ENCODE measurements at regions not wholly inside any gene's neighbourhood (a gene's known extent, or its start where the extent isn't known, plus 50 kb on each side); places are given as distances from the start of the nearest gene placed in this dataset.
"Not testable (repeated sequence)": the region's sequence is repeated elsewhere in the genome, so short reads cannot be mapped to it uniquely, and the experiment has no call there.

DNA sequence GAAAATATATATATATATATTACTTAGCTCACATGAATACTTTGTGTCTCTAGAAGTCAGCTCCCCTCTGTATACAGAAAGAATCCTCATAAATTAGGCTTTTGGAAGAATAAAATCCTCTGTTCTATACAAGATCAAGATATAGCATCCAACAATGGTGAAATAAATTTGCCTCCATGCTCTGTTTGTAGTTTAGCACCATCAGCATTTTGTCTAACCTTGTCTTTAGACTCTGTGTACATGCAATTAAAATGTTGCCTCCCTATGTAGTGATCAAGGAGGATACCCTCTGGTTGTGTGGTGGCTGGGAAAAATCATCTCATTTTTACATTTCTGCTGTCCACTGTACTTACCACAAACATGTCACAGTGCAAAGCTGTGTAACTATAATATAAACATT lies 189.7 kb downstream of the C7orf25 start:
- no peak for DNase-seq (ENCODE audit: low spot score)

DNA sequence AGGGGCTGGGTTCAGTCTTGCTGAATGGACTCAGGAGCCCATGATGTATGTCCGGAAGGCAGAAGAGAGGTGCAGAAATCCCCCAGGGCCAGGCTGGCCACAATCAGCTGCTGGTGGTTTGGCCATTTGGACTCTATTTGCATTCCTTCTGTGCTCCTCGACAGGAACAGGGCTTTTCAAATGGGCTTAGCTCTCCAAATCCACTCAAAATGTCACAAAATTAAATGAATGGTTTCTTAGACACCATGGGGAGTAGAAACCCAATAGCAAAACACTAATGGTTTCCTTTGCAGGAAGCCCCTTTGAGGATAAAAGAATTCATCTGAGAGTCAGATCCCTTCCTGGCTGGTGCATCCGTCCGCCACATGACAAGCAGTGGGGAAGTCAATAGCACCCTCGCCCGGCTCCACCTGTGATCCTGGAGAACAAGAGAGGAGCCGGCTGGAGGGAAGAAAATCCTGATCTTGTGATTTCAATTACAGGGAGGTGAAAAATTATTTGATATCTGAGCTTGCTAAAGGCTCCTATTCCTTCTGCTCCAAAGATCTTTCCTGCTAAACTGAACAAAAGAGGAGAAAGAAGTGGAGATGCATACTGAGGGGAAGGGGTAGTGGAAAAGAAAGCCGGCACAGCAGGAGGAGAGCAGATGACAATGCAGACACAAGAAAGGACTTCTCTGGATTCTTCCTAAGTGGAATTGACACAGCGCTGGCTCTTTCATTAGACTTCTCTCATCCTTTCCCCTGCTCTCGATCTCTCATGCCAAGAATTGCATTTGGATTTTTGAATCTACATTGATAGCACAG lies 190.7 kb downstream of the C7orf25 start:
- DNase-seq (ENCODE audit: low spot score), result no peak

DNA sequence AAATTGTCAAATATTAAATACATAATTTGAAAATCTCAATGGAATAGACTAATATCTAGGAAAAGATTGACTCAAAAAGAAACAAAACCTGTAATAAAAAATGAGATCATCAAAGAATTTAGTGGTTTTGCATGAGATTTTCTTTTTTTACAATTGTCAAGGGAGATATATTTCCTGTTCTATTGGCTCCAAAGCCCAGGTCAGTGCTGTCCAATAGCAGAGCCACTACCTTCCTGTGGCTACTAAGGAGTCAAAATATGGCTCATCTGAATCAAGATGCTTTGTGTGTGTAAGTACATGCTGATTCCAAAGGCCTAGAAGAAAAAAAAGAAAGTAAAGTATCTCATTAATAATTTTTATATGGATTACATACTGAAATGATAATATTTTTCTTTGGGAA lies 191.9 kb downstream of the C7orf25 start:
- no peak for DNase-seq (ENCODE audit: low spot score)

DNA sequence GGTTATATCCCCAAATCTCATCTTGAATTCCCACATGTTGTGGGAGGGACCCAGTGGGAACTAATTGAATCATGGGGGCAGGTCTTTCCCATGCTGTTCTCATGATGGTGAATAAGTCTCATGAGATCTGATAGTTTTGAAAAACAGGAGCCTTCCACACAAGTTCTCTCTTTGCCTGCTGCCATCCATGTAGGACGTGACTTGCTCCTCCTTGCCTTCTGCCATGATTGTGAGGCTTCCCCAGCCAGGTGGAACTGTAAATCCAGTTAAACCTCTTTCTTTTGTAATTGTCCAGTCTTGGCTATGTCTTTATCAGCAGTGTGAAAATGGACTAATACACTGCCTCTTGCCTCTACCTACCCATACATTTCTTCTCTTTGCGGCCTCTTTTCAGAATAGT lies 193.4 kb downstream of the C7orf25 start:
- not testable (repeated sequence) for DNase-seq (ENCODE audit: low spot score)

DNA sequence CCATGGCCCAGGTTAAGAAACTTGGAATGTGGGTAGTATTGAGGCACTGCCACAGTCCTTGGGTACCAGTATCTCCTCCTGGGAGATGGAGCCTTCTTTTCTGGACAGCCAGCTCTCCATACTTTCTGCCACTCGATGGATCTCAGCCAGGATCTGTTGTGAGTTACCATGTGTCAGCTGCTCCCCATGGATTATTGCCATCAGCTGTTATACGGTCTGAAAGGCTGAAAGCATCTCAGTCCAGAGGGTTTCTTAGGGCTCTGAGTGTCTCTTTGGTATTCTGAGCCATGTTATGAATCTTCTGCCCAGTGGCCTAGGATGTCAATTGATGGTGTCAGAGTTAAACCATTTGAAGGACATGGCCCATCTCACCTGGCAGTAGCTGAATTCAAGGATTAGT lies 197.5 kb downstream of the C7orf25 start:
- no peak for DNase-seq (ENCODE audit: low spot score)

DNA sequence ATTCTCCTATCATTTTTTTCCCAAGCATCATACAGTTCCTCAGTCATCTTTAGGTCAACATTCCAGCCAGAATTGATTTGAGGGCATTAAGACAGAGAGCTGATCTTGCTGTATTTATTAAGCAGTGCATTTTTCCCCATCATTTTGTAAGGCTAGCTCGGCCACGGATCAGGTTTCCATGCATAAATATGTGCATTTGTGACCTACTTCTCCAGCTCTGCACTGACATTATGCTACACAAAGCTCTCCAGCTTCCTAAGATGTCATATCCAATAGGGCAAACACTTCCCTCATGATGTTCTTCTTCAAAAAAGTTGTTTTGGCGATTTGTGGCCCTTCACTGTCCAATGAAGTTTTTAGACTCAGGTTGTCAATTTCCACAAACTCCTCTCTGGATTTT lies 202.6 kb downstream of the C7orf25 start:
- DNase-seq (ENCODE audit: low spot score), result no peak

DNA sequence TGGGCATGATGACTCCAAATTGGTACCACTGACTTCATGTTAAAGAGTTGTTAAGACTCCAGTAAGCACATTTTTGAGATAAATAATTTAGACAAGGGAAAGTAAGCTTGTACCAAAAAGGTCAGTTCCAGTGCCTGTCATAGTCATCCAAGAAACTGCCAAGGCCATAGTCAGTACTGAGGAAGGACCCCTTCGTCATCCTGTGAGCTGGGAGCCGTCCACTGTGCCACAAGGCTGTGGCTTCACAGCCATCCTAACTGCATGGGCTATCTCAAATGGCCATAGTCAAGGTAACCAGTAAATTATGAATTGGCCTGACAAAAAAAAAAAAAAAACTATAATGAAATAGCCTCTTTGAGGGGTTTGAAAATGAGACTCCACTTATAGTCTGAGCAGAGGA lies 207.2 kb downstream of the C7orf25 start:
- DNase-seq (ENCODE audit: low spot score), result no peak

DNA sequence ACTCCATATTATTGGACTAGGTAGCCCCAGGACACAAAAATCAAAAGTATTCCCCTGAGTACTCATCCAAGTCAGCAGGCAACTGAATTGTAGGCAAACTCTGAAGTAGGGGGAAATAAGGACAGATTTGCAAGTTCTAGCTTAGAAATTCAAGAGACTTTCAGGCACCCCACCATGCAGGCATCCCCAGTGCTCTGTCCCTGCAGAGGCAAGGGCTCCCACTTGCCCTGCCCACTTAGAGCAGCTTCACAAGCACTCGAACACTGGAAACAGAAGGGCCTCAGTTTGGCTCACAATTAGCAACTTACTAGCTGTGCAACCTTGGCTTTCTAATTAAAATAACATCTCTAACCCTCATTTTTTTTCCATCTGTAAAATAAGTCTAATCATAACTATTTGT lies 209.2 kb downstream of the C7orf25 start:
- no peak for DNase-seq (ENCODE audit: low spot score)

DNA sequence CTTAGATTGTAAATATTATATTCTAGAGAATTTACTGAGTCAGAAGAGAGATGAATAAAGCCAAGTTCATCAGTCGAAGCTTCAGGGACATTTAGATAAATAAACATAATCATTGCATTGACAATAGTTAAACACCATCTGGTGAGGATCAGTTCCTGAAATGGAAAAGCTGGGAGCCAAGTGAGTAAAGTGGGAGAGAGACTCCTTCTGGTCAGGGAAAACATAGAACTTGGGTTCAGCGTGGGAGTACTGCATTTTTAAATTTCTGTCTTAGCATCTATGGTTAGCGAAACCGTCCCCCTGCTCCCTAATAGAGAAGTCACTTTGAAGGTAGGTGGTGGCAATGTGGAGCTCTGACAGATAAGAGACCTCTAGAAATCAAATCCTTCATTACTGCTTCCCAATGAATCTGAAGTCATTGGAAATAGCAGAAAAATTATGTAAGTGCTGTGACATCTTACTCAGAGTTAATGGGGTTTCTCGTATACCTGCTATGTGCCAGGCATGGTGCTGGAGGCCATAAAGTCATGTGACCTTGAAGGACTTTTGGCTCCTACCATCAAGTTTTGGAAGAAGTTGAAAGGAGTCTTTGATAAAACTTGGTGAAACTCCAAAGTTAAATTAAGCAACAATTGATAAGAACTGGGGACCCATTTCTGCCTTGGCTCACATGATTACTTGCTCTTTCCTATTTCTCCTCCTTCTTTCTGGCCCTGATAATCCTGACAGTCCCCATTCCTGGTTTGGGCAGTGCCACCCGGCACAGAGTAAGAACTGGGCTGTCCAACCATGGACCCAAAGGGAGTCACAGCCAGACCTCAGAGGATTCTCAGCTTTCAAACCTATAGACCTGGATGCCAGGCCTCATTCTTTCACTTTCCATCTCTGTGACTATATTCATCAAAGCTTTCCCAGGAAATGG lies 211.2 kb downstream of the C7orf25 start:
- no peak for DNase-seq (ENCODE audit: low spot score)

DNA sequence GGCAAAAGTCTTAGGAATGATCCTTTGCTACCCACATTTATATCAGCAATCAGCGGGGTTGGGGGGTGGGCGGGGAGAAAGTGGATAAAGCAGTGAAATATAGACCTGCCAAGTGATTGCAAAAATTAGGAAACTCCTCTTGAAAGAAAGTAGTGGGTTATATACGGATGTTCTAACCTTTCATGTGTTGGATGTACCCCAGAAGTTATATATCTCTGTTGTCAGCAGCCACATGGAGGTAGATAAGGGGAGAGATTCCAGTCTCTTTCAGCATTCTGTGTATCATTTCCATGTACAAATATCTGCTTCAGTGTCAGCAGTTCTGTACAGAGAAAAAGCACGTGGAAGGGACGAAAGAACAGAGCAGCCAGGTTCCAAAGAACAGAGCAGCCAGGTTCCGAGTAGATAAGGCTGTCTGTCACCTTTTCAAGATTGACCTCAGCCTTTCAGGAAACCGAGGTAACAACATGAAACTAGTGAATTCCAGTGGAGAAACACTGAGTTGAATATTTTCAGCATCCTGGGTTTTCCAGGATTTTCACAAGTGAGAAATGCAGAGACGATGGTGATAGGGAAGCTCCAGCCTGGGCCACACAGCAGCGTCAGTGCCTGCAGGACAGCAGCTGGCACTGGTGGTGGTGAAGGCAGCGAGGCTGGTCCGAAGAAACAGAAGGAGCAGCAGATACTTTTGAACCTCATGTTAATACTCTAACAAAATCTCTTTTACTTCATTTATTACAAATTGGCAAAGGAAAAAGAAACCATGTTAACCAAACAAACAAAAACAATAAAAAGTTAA lies 212.3 kb downstream of the C7orf25 start:
- DNase-seq (ENCODE audit: low spot score), result no peak

DNA sequence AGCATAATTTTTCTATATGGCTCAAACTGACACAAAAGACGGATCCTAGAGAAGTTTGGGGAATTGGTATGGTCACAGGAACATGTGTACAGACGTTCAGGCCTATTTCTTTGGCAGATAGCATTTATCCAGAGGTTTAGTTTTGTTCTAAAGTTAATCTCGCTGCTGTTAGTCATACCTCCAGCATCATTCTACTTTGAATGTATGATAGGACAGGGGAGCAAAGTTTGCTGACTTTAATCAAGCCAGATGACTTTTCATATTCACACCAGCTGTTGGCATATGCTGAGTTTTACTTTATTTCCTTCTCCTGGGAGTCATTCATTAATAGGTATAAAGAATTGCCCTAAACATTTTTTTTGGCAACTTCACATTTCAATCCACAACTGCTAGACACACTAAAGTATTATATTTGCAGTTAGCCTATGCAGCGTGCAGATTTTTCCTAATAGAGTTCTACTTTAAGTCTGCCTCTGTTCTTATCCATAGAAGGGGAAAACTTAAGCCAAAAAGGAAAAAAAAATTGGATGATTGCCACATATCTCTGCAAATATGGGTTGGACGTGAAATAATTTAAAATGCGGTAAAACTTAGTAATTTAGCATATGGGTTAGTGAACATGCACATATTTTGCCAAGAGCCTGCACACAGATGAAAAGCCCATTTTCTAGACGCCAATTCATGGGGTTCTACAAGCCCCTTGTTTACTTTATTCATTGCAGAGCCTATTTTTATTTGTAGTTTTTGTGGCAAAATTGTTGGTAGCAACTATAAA lies 213.1 kb downstream of the C7orf25 start:
- no peak for DNase-seq (ENCODE audit: low spot score)

DNA sequence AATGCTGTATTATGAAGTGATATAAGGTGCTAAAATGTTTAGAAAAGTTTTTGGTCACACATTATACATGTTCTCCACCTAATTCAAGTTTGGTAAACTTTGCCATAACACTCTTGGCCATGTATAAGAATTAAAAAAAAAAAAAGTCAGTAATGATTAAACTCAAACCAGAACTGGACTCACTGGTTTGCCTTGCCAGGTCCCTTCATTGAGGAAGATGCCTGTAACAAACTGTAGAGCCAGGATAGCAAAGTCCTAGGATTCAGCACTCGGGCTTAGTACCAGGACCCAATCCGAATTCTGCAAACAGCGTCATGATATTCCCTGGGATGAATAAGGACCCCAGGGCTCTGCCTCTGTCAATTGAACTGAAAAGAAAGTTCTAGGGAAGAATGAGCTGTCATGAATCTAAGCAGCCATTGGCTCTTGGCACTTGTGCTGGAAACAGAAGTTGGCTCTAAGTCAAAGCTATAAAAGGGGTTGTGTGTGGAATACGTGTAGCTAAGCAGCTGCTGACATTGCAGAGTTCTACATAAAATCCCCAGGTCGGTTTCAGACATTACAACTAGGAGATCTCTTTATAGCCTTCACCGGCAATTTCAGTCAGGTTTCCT lies 216.9 kb downstream of the C7orf25 start:
- no peak for DNase-seq (ENCODE audit: low spot score)

DNA sequence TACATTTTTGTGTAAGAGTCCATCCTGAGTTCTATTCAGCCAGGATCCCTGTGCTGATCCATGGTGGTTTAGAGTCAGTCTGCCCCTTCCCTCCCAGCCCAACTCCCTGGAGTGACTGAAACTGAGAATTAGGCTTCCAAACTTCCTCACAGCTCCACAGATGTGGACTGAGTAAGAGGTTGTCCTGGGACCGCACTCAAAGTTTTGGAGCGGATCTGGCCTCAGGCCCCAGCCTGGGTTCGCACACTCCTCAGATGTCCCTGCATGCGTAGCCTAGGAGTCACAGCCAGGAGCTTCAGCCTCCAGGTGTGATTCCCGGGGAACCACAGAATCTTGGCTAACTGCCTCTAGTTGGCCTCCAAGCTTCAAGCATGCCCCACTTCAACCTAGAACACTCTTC lies 218.1 kb downstream of the C7orf25 start:
- no peak for DNase-seq (ENCODE audit: low spot score)

DNA sequence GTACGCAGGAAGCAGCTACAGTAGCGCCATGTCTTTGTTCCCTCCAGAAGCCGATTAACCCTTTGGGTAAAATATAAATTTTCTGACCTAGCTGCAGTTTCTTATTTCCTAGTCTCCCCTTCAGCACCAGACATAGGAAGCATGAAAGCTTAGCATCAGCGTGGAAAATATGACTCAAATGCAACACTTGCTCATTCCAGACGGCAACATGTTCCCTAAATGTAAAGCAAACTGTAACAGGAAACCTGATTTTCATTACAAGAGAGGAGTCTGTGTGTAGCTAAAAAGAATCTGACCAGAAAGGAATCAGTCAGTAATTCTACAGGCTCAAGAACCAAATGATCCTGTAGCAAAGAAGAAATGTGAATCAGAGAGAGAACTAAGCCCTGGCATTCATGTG lies 219.2 kb downstream of the C7orf25 start:
- no peak for DNase-seq (ENCODE audit: low spot score)

DNA sequence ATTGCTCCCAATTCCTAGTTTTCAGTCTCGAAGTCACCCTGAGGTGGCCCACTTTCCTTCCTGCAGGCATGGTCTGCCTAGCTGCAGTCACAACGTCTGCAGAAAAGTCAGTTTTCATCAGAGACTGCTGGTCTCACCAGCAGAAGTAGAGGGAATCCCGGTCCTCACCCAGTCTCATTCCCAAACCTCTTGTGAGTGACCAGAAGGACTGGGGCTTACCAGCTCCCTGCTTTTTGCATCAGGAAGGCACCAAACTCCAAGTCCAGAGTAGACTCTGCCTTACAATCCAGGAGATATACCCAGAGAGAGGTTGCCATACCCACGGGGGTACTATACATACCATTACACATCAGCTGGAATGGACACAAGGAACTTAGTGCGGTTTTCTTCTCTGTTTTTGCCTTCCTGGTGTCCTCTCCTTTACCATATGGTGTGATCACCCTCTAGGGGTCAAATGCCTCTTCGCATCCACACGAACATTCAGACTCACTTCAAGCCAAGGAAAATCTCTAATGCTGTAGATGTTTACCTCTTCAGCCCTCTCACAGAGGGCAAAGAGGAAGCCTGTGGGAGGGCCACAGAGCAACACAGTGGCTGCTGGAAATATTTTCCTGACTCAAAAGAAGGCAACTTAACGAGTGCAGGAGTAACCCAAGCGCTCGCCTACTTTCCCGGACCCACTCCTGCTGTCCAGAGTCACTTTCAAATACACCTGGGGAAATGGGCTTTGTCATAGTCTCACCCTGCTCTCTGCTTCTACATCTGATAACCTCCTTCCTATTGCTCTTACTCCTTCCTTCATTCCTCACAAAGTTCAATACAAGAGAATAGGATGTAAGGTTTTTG lies 220.9 kb downstream of the C7orf25 start:
- DNase-seq (ENCODE audit: low spot score), result peak; percentile 45

DNA sequence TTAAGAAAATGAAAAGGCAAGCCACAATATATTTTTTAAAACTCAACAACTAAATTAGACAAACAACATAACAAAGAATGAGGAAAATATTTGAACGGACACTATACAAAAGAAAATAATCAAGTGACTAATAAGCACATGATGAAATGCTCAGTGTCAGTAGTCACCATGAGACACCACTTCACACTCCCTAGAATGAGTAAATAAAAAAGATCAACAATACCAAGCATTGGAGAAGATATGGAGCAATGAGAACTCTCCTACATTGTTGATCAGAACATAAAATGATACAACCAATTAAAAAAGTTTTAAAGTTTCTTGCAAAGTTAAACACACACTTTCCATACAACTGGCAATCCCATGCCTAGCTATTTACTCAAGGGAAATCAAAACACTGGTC lies 222.2 kb downstream of the C7orf25 start:
- no peak for DNase-seq (ENCODE audit: low spot score)

DNA sequence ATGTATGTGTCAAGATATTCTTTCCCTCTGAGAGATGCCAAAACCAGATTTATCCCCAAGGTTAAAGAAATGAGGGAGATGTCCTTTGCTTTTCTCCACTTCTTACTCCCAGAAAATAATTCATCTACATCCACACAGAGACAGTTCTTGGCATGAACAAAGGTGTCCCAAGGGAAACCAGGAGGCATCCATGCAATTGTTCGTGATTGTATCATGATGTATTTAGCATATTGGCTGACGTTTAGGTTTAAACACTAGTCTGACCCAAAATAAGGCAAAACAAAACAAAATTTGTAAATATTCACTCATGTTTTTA lies 223.9 kb downstream of the C7orf25 start:
- no peak for DNase-seq (ENCODE audit: low spot score)

DNA sequence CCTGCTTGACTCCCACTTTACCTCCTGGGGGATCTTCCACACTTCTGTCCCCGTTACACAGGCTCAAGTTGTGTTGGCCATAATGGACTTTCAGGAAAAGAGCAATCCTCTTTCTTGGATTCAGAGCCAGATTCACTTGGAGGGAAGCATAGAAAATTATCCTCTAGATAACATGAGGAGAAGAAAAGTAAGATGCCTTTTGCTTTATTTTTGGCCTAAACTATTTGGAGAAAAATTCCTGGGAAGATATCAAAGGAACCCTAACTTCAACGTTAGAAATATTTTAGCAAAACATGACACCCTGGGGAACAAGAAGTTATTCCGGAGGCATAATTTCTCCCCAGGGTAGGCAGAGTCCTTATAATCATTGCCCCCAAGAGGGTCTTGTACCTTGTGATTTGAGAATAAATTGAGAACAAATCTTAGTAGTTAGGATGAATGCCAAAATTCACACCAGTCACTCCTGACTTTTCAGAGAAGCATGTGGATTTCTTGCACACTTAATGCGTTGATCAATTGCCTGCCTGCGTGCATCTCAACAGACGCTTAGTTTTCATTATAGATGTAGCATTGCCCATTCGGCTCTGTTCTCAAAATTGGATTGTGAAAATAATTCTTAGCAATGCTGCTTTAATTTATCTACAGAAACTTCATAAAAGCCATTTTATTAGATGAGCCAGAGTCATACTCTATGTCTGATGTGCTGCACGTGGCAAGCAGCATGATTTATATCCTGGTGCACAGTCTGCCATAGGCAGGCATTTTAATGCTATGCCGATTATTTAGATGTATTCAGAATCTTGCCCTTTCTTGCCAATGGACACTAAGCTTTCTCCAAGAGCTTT lies 224.4 kb downstream of the C7orf25 start:
- DNase-seq (ENCODE audit: low spot score), result no peak

DNA sequence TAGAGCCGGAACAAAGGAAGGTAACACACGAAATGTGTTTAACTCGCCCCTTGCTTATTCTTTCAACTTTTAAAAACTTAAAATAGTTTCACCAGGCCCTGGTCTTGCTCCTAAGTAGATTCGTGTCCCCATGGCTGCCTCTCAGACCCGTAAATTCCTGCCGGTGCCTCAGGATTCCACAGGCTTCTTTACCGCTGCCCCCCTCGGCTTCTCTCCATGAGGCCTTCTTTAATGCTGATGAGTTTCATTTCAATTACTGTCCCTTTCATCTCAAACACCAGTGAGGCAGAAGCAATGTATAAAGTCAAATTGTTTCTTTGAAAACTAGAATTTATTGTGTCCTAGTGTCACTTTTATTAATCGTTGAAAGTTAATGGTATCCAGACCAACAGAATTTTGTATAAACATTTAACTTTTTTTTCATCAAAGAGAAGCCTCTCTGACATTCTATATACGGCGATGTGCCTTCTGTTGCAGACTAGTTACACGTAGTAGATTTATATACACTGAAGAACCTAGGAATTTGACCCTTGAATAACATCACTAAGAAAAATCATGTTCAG lies 225.2 kb downstream of the C7orf25 start:
- no peak for DNase-seq (ENCODE audit: low spot score)
